ENCODE measurements at regions not wholly inside any gene's neighbourhood (a gene's known extent, or its start where the extent isn't known, plus 50 kb on each side); places are given as distances from the start of the nearest gene placed in this dataset.

GRCh38 chr14:56501909-56502530 lies 77.6 kb upstream of the TMEM260 start:
- no peak for DNase-seq (ENCODE audit: low spot score)

- DNase-seq (ENCODE audit: low spot score): no peak
Observed at GRCh38 chr14:56505361-56505760, 74.2 kb upstream of the TMEM260 start.

- no peak for DNase-seq (ENCODE audit: low spot score)
Observed at GRCh38 chr14:56512521-56512920, 67.1 kb upstream of the TMEM260 start.

- no peak for DNase-seq (ENCODE audit: low spot score)
Observed at GRCh38 chr14:56514663-56515371, 64.8 kb upstream of the TMEM260 start.

DNA sequence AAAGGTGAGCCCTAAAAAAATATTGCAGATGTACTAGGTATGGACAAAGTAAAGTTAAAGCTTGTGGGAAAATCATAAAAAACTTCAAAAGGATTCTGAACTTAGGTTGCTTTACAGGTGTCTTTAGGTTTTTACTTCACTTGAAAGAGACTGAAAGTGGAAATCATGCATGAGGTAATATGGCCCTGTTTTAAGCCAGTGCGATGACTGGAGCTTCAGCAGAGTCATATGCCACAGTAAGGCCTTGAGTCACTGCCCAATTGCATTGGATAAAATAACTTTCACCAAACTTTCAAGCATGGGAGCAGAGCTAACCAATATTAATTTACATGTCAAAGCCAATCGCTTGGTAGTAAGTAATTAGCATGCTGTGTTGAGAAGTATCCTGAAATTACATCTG lies 63.9 kb upstream of the TMEM260 start:
- no peak for DNase-seq (ENCODE audit: low spot score)

DNA sequence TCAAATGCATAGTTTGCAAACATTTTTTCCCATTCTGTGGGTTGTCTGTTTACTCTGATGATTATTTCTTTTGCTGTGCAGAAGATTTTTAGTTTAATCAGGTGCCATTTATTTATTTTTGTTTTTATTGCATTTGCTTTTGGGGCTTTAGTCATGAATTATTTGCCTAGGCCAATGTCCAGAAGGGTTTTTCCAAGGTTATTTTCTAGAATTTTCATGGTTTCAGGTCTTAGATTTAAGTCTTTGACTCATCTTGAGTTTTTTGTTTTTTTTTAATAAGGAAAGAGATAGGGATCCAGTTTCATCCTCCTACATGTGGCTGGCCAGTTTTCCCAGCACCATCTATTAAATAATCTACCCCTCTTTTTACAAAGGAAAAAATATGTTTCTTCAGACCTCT lies 57.2 kb upstream of the TMEM260 start:
- DNase-seq (ENCODE audit: low spot score): no peak

GRCh38 chr14:56524971-56525677 lies 54.5 kb upstream of the TMEM260 start:
- no peak for DNase-seq (ENCODE audit: low spot score)

- DNase-seq (ENCODE audit: low spot score): no peak
Observed at GRCh38 chr14:56528927-56529326, 50.7 kb upstream of the TMEM260 start.

Measured in hematopoietic multipotent progenitor cell treated with erythropoietin and hydrocortisone succinate and interleukin-3 and kit ligand, for 15 days (in vitro differentiated cells).